ENCODE measurements at regions not wholly inside any gene's neighbourhood (a gene's known extent, or its start where the extent isn't known, plus 50 kb on each side); places are given as distances from the start of the nearest gene placed in this dataset.
A peak's percentile ranks its signal among the peaks of the same experiment; 100 is the strongest.

GRCh38 chr9:113807173-113808061 lies 68.7 kb upstream of the ZNF618 start:
- peak; percentile 68 for DNase-seq (ENCODE audit: low read depth)
- H3K4me3 ChIP-seq (ENCODE audit: control insufficient read depth, low read depth, low read length): peak overlapping the region; percentile 41
- TF ChIP-seq CTCF (conservative IDR thresholded peaks at IDR 0.05; ENCODE audit: control insufficient read depth, insufficient read depth, low read depth, low read length): peak; percentile 96

GRCh38 chr9:113808391-113809358 lies 67.4 kb upstream of the ZNF618 start:
- peak; percentile 92 for DNase-seq (ENCODE audit: low read depth)
- TF ChIP-seq CTCF (conservative IDR thresholded peaks at IDR 0.05; ENCODE audit: control insufficient read depth, insufficient read depth, low read depth, low read length): no peak

GRCh38 chr9:113817171-113817570 lies 58.9 kb upstream of the ZNF618 start:
- TF ChIP-seq CTCF (conservative IDR thresholded peaks at IDR 0.05; ENCODE audit: control insufficient read depth, insufficient read depth, low read depth, low read length): no peak
- H3K4me3 ChIP-seq (ENCODE audit: control insufficient read depth, low read depth, low read length): no peak overlapping the region
- no peak for DNase-seq (ENCODE audit: low read depth)

More at GRCh38 chr9:113808391-113809358, 67.4 kb upstream of the ZNF618 start:
- H3K4me3 ChIP-seq (ENCODE audit: control insufficient read depth, low read depth, low read length): no peak overlapping the region

- no peak overlapping the region for H3K4me3 ChIP-seq (ENCODE audit: control insufficient read depth, low read depth, low read length)
- TF ChIP-seq CTCF (conservative IDR thresholded peaks at IDR 0.05; ENCODE audit: control insufficient read depth, insufficient read depth, low read depth, low read length): no peak
- no peak for DNase-seq (ENCODE audit: low read depth)
Measured at GRCh38 chr9:113818391-113818790, 57.7 kb upstream of the ZNF618 start.

GRCh38 chr9:113822315-113822714 lies 53.8 kb upstream of the ZNF618 start:
- no peak for TF ChIP-seq CTCF (conservative IDR thresholded peaks at IDR 0.05; ENCODE audit: control insufficient read depth, insufficient read depth, low read depth, low read length)
- no peak overlapping the region for H3K4me3 ChIP-seq (ENCODE audit: control insufficient read depth, low read depth, low read length)
- DNase-seq (ENCODE audit: low read depth): no peak

- no peak for TF ChIP-seq CTCF (conservative IDR thresholded peaks at IDR 0.05; ENCODE audit: control insufficient read depth, insufficient read depth, low read depth, low read length)
- H3K4me3 ChIP-seq (ENCODE audit: control insufficient read depth, low read depth, low read length): no peak overlapping the region
- no peak for DNase-seq (ENCODE audit: low read depth)
Measured at GRCh38 chr9:113823421-113823820, 52.7 kb upstream of the ZNF618 start.
